ENCODE measurements at regions not wholly inside any gene's neighbourhood (a gene's known extent, or its start where the extent isn't known, plus 50 kb on each side); places are given as distances from the start of the nearest gene placed in this dataset.

GRCh38 chr3:9301091-9301490 lies 51.6 kb upstream of the SRGAP3 start:
- DNase-seq: no peak

GRCh38 chr3:9301798-9302197 lies 52.4 kb upstream of the SRGAP3 start:
- DNase-seq: no peak

DNA sequence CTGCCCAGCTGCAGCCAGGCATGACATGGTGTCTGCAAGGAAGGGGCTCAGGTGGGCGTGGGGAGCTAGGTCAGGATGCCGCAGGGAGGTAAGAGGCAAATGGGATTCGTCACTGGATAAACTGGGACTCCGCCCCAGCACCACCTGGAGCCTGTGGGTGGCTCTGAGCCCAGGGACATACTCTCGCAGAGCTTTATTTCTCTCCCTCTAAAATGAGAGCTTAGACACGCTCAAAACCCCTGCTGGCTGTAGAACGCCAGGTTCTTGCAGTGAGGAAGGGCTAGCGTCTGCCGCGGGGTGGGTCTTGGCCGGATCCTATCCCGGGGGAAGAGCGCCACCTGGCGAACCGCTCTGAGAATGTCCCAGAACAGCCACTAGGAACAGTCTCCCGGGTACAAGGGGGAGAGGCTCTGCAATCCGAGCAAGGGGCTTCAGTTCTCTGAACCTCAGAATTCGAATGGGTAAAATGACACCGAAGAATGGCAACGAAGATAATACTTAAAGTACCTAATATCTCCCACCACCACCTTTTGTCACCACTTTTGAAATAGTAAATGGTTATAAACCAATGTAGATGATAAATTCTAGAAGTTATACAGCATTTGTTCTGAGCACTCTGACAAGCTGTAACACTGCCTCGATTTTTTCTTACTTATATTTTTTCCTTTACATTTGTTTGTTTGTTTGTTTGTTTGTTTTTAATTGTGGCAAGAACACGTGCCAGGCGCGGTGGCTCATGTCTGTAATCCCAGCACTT lies 53.2 kb upstream of the SRGAP3 start:
- DNase-seq: peak; percentile 80

- DNase-seq: peak; percentile 38
Observed at GRCh38 chr3:9308298-9308990, 54.4 kb upstream of the THUMPD3 start.

GRCh38 chr3:9310043-9310442 lies 52.8 kb upstream of the THUMPD3 start:
- no peak for DNase-seq

- no peak for DNase-seq
Observed at GRCh38 chr3:9311228-9311627, 51.6 kb upstream of the THUMPD3 start.

Data from fibroblast of skin of abdomen (primary cell).